ENCODE measurements at regions not wholly inside any gene's neighbourhood (a gene's known extent, or its start where the extent isn't known, plus 50 kb on each side); places are given as distances from the start of the nearest gene placed in this dataset.

DNA sequence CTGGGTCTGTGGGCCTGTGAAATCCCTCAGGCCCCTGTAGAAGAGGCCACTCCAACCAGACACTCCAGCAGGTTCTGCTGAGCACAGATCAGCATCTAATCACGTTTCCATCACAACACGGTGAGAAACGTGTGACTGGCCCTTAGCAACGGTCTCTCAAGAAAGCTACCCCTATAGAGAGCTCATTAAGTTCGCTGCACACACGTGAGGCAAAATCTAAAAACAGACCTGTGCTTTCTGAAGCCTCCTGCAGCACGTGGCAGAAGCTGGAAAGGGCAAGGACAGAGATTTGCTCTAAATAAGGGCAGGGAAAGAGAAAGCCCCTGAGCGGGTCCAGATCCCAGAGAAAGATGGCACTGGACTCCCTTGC is 56.5 kb downstream of the GPR6 start:
- TF ChIP-seq, protein P1, sequence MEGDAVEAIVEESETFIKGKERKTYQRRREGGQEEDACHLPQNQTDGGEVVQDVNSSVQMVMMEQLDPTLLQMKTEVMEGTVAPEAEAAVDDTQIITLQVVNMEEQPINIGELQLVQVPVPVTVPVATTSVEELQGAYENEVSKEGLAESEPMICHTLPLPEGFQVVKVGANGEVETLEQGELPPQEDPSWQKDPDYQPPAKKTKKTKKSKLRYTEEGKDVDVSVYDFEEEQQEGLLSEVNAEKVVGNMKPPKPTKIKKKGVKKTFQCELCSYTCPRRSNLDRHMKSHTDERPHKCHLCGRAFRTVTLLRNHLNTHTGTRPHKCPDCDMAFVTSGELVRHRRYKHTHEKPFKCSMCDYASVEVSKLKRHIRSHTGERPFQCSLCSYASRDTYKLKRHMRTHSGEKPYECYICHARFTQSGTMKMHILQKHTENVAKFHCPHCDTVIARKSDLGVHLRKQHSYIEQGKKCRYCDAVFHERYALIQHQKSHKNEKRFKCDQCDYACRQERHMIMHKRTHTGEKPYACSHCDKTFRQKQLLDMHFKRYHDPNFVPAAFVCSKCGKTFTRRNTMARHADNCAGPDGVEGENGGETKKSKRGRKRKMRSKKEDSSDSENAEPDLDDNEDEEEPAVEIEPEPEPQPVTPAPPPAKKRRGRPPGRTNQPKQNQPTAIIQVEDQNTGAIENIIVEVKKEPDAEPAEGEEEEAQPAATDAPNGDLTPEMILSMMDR (IDR thresholded peaks at IDR 0.05) = no peak
- TF ChIP-seq POLR2A (IDR thresholded peaks at IDR 0.05) = no peak

Data from right lobe of liver (tissue), 4 donors.